WTC11 (cell line): ENCODE measurements at regions not wholly inside any gene's neighbourhood (a gene's known extent, or its start where the extent isn't known, plus 50 kb on each side); places are given as distances from the start of the nearest gene placed in this dataset.

Source experiments
- ATAC-seq: fragments of 200-7000 bp; cut with Tn5 transposase; 2 replicates; pipeline ENCODE4 v1.10.0; 2021; ENCODE audit warnings: mild to moderate bottlenecking, moderate library complexity
- CTCF ChIA-PET: fragments of 300-600 bp; sonication (Branson Sonifier 250); formaldehyde crosslinking; loops from one replicate; lab custom pipeline; 2021; ENCODE audit warnings: antibody characterized with exemption; lab: Charles Lee
- POLR2A ChIA-PET: fragments of 350-600 bp; sonication (Branson Sonifier 250); formaldehyde crosslinking; loops from one replicate; lab custom pipeline; 2021; ENCODE audit warnings: antibody characterized with exemption; lab: Charles Lee
- DNase-seq: peaks from one replicate; pipeline ENCODE4 v3.0.0; 2021; ENCODE audit warnings: low spot score
- H3K27ac Mint-ChIP-seq: 2 replicates; pipeline ENCODE4 v1.8.0; 2021; ENCODE audit warnings: mixed read lengths
- H3K27me3 Mint-ChIP-seq: 2 replicates; pipeline ENCODE4 v1.8.0; 2021; ENCODE audit warnings: low read depth, mild to moderate bottlenecking, moderate library complexity, mixed read lengths
- H3K36me3 Mint-ChIP-seq: 2 replicates; pipeline ENCODE4 v1.8.0; 2021; ENCODE audit warnings: mixed read lengths
- H3K4me1 Mint-ChIP-seq: 2 replicates; pipeline ENCODE4 v1.8.0; 2022; ENCODE audit warnings: mixed read lengths
- H3K4me3 Mint-ChIP-seq: 2 replicates; pipeline ENCODE4 v1.8.0; 2021; ENCODE audit warnings: mild to moderate bottlenecking, moderate library complexity, mixed read lengths
- H3K9me3 Mint-ChIP-seq: 2 replicates; pipeline ENCODE4 v1.8.0; 2021; ENCODE audit warnings: mixed read lengths
- ARID4B ChIP-seq: sonication (generic); formaldehyde crosslinking; IDR thresholded peaks from 2 replicates; pipeline ENCODE4 v1.8.0; 2023; ENCODE audit warnings: missing genetic modification reagents, mild to moderate bottlenecking, borderline replicate concordance
- ATF2 ChIP-seq: sonication (generic); formaldehyde crosslinking; IDR thresholded peaks from 2 replicates; pipeline ENCODE4 v1.8.1; 2022; ENCODE audit warnings: low read depth, missing genetic modification reagents, borderline replicate concordance
- CREB1 ChIP-seq: sonication (generic); formaldehyde crosslinking; IDR thresholded peaks from 2 replicates; pipeline ENCODE4 v1.8.0; 2023; ENCODE audit warnings: mild to moderate bottlenecking, missing genetic modification reagents
- CREM ChIP-seq: sonication (generic); formaldehyde crosslinking; IDR thresholded peaks from 2 replicates; pipeline ENCODE4 v1.8.1; 2022; ENCODE audit warnings: mild to moderate bottlenecking, missing genetic modification reagents, moderate library complexity
- E2F4 ChIP-seq: sonication (generic); formaldehyde crosslinking; IDR thresholded peaks from 2 replicates; pipeline ENCODE4 v1.8.1; 2022; ENCODE audit warnings: low read depth, mild to moderate bottlenecking, moderate library complexity, missing genetic modification reagents, borderline replicate concordance
- ETV6 ChIP-seq: sonication (generic); formaldehyde crosslinking; IDR thresholded peaks from 2 replicates; pipeline ENCODE4 v1.8.1; 2022; ENCODE audit warnings: mild to moderate bottlenecking, missing genetic modification reagents
- FOXP1 ChIP-seq: sonication (generic); formaldehyde crosslinking; IDR thresholded peaks from 2 replicates; pipeline ENCODE4 v1.8.0; 2022; ENCODE audit warnings: missing genetic modification reagents, mild to moderate bottlenecking, moderate library complexity, borderline replicate concordance
- FOXP4 ChIP-seq: sonication (generic); formaldehyde crosslinking; IDR thresholded peaks from 2 replicates; pipeline ENCODE4 v1.8.0; 2022; ENCODE audit warnings: mild to moderate bottlenecking, missing genetic modification reagents
- IRF1 ChIP-seq: sonication (generic); formaldehyde crosslinking; IDR thresholded peaks from 2 replicates; pipeline ENCODE4 v1.8.0; 2023; ENCODE audit warnings: missing genetic modification reagents
- MXD4 ChIP-seq: fragments of 250-450 bp; sonication (Bioruptor Pico); IDR thresholded peaks from 2 replicates; pipeline ENCODE4 v1.8.0; 2021; ENCODE audit warnings: mild to moderate bottlenecking, moderate library complexity, borderline replicate concordance
- NFATC4 ChIP-seq: fragments of 250-450 bp; sonication (Bioruptor Pico); IDR thresholded peaks from 2 replicates; pipeline ENCODE4 v1.9.0; 2021; ENCODE audit warnings: mild to moderate bottlenecking
- PRDM15 ChIP-seq: sonication (generic); formaldehyde crosslinking; IDR thresholded peaks from 2 replicates; pipeline ENCODE4 v1.8.0; 2022; ENCODE audit warnings: missing genetic modification reagents
- STAT6 ChIP-seq: sonication (generic); formaldehyde crosslinking; conservative IDR thresholded peaks from 2 replicates; pipeline ENCODE4 v1.8.1; 2023; ENCODE audit warnings: mild to moderate bottlenecking, low read depth, missing genetic modification reagents, moderate library complexity
- TEAD4 ChIP-seq: sonication (generic); formaldehyde crosslinking; IDR thresholded peaks from 2 replicates; pipeline ENCODE4 v1.8.0; 2022; ENCODE audit warnings: mild to moderate bottlenecking, missing genetic modification reagents
- ZNF121 ChIP-seq: sonication (generic); formaldehyde crosslinking; IDR thresholded peaks from 2 replicates; pipeline ENCODE4 v1.8.0; 2023; ENCODE audit warnings: missing genetic modification reagents
- ZNF219 ChIP-seq: sonication (generic); formaldehyde crosslinking; IDR thresholded peaks from 2 replicates; pipeline ENCODE4 v1.8.0; 2023; ENCODE audit warnings: missing genetic modification reagents, mild to moderate bottlenecking, borderline replicate concordance
- ZNF416 ChIP-seq: fragments of 250-450 bp; sonication (Bioruptor Pico); IDR thresholded peaks from 2 replicates; pipeline ENCODE4 v1.9.0; 2021; ENCODE audit warnings: mild to moderate bottlenecking, inconsistent platforms
- ZNF423 ChIP-seq: fragments of 250-450 bp; sonication (Bioruptor Pico); IDR thresholded peaks from 2 replicates; pipeline ENCODE4 v2.1.2; 2022; ENCODE audit warnings: mild to moderate bottlenecking, moderate library complexity
- ZNF425 ChIP-seq: fragments of 250-450 bp; sonication (Bioruptor Pico); conservative IDR thresholded peaks from 2 replicates; pipeline ENCODE4 v1.9.0; 2021; ENCODE audit warnings: mild to moderate bottlenecking

GRCh38 chr1:229007701-229008100, 263.2 kb upstream of the RAB4A start:
- Mint-ChIP-seq H3K36me3 (no peaks in the 10 kb centered on the region), H3K9me3 (no peaks in the 10 kb centered on the region), H3K4me1 (peaks cover 9% of the 10 kb centered on the region), H3K27ac (no peak overlapping the region), H3K27me3 (no peaks in the 10 kb centered on the region), H3K4me3 (no peak overlapping the region)
- CTCF ChIA-PET: interaction anchor here (0.7 kb wide), 1 partner anchor 22 kb away, joined by 3 read pairs; no protein-coding TSS in a partner anchor
- DNase-seq (no peak), ATAC-seq (no peak)
- POLR2A ChIA-PET: no interaction called here
- TF ChIP-seq TEAD4 (CRISPR knock-in tag) (no peak), IRF1 (CRISPR knock-in tag) (no peak), PRDM15 (no peak), E2F4 (CRISPR knock-in tag) (no peak), NFATC4 (no peak), ZNF121 (CRISPR knock-in tag) (no peak), CREM (CRISPR knock-in tag) (no peak), CREB1 (no peak), ZNF423 (no peak), FOXP4 (CRISPR knock-in tag) (no peak), ARID4B (CRISPR knock-in tag) (no peak), ETV6 (CRISPR knock-in tag) (no peak), ZNF425 (no peak), MXD4 (CRISPR knock-in tag) (no peak), STAT6 (no peak), FOXP1 (CRISPR knock-in tag) (no peak), ZNF416 (CRISPR knock-in tag) (no peak), ATF2 (CRISPR knock-in tag) (no peak), ZNF219 (CRISPR knock-in tag) (no peak)
